Cardiac muscle cell (in vitro differentiated cells and primary cell): ENCODE measurements at regions not wholly inside any gene's neighbourhood (a gene's known extent, or its start where the extent isn't known, plus 50 kb on each side); places are given as distances from the start of the nearest gene placed in this dataset.
A peak's percentile ranks its signal among the peaks of the same experiment; 100 is the strongest.

Experiments
- DNase-seq, 2 donors: peaks; one replicate each; pipeline versions ENCODE4 v3.0.0 to v3.0.0-alpha.2; 2010 to 2017; ENCODE audit warnings: low read depth in 1 of 2, low spot score in 1 of 2
- H3K27ac ChIP-seq: fragments of 200-600 bp; sonication (generic); 2 replicates; pipeline ENCODE4 v1.5.1; 2016
- H3K27me3 ChIP-seq: fragments of 200-600 bp; sonication (generic); 2 replicates; pipeline ENCODE4 v1.6.0; 2016; ENCODE audit warnings: control low read depth
- H3K36me3 ChIP-seq: fragments of 200-600 bp; sonication (generic); 2 replicates; pipeline ENCODE4 v1.5.1; 2016; ENCODE audit warnings: control low read depth
- H3K4me1 ChIP-seq: fragments of 200-600 bp; sonication (generic); 2 replicates; pipeline ENCODE4 v1.8.1; 2017; ENCODE audit warnings: low read depth, mild to moderate bottlenecking, mixed run types
- H3K4me3 ChIP-seq: fragments of 200-600 bp; sonication (generic); 2 replicates; pipeline ENCODE4 v1.5.1; 2016; ENCODE audit warnings: mild to moderate bottlenecking
- H3K9me3 ChIP-seq: fragments of 200-600 bp; sonication (generic); 2 replicates; pipeline ENCODE4 v1.5.1; 2017; ENCODE audit warnings: low read depth, mild to moderate bottlenecking, control low read depth
- TF ChIP-seq, protein P1 (sequence below): IDR thresholded peaks from 2 replicates; pipeline ENCODE4 v1.5.1; 2012; ENCODE audit warnings: low read depth, mild to moderate bottlenecking, low read length

DNA sequence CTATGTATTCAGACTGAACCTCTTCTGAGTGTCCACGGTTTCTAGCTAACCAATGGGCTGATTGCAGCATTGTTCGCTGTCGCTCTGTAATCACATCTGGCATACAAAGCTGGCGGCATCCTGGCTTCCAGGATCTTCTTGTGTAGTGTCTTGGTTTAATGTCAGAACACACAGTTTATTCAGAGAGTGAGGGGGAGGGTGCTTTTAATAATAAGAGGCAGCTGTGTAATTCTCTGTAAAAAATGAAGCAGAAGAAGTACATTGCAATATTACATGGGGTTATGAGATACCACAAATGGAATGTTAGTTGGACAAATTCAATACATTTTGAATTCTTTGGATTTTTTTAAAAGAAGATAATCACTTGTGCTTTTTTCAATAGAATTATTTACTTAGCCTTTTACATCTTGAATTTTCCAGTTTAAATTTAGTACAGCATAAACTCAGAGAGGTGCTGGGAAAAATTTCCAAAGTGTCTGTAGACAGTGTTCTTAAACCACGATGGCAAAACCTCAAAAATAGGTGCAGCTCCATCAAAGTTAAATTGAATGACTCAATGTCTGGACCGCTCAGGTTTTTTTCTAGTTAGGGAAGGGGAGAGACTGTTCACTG lies 206.0 kb downstream of the PCSK1 start:
- TF ChIP-seq, protein P1, sequence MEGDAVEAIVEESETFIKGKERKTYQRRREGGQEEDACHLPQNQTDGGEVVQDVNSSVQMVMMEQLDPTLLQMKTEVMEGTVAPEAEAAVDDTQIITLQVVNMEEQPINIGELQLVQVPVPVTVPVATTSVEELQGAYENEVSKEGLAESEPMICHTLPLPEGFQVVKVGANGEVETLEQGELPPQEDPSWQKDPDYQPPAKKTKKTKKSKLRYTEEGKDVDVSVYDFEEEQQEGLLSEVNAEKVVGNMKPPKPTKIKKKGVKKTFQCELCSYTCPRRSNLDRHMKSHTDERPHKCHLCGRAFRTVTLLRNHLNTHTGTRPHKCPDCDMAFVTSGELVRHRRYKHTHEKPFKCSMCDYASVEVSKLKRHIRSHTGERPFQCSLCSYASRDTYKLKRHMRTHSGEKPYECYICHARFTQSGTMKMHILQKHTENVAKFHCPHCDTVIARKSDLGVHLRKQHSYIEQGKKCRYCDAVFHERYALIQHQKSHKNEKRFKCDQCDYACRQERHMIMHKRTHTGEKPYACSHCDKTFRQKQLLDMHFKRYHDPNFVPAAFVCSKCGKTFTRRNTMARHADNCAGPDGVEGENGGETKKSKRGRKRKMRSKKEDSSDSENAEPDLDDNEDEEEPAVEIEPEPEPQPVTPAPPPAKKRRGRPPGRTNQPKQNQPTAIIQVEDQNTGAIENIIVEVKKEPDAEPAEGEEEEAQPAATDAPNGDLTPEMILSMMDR = no peak
- H3K36me3 ChIP-seq = no peaks in the 10 kb centered on the region
- no peaks in the 10 kb centered on the region for H3K9me3 ChIP-seq
- DNase-seq = peak in 1 of 2 donors; percentile 96
- peaks cover 2% of the 10 kb centered on the region for H3K4me1 ChIP-seq
- no peak overlapping the region for H3K27ac ChIP-seq
- no peak overlapping the region for H3K4me3 ChIP-seq
- no peaks in the 10 kb centered on the region for H3K27me3 ChIP-seq

DNA sequence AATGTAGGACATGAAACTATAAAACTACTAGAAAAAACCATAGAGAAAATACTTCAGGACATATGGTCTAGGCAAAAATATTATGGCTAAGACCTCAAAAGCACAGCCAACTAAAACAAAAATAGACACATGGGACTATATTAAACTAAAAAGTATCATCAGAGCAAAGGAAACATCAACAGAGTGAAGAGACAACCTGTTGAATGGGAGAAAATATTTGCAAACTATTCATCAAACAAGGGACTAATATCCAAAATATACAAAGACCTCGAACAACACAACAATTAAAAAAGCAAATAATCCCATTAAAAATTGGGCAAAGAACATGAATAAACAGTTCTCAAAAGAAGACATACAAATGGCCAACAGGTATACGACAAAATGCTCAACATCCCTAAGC lies 210.9 kb downstream of the PCSK1 start:
- Histone ChIP-seq H3K36me3 (no peaks in the 10 kb centered on the region), H3K4me3 (no peak overlapping the region), H3K27ac (no peak overlapping the region), H3K4me1 (no peaks in the 10 kb centered on the region), H3K9me3 (no peaks in the 10 kb centered on the region), H3K27me3 (no peaks in the 10 kb centered on the region)
- TF ChIP-seq, protein P1 = no peak
- DNase-seq = no peak

DNA sequence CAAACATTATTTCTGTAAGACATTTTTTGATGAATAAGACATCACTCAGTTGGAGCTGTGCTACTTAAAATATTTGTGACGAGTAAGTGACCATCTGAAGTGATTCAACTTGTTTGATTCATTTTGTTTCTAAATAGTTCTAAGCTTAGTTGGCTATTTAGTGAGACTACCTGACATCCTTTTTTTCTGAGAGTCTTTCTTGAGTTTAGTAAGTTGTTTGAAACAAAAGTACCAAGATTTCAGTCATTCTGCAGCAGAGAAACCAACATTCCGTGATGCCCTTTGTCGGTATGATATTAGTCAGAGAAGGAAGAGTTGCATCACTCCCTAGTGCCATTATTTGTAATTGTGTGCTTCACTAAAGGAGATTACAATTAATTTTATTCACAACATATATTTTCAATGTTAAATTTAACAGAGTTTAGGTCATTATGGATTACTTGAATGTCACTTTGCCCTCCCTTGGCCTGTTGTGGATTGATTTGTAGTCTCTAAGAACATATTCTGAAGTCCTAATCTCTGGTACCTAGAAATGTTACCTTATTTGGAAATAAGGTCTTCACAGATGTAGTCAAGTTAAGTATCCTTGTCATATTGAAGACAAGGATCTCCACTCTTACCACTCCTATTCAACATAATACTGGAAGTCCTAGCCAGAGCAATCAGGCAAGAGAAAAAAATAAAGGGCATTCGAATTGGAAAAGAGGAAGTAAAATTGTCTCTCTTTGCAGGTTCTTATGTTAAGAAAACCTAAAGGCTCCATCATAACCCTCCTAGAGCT lies 212.2 kb downstream of the PCSK1 start:
- H3K9me3 ChIP-seq = no peaks in the 10 kb centered on the region
- H3K4me3 ChIP-seq = no peak overlapping the region
- TF ChIP-seq, protein P1 = no peak
- no peaks in the 10 kb centered on the region for H3K36me3 ChIP-seq
- no peaks in the 10 kb centered on the region for H3K27me3 ChIP-seq
- DNase-seq = peak in 1 of 2 donors; percentile 71
- H3K27ac ChIP-seq = no peak overlapping the region
- no peaks in the 10 kb centered on the region for H3K4me1 ChIP-seq

DNA sequence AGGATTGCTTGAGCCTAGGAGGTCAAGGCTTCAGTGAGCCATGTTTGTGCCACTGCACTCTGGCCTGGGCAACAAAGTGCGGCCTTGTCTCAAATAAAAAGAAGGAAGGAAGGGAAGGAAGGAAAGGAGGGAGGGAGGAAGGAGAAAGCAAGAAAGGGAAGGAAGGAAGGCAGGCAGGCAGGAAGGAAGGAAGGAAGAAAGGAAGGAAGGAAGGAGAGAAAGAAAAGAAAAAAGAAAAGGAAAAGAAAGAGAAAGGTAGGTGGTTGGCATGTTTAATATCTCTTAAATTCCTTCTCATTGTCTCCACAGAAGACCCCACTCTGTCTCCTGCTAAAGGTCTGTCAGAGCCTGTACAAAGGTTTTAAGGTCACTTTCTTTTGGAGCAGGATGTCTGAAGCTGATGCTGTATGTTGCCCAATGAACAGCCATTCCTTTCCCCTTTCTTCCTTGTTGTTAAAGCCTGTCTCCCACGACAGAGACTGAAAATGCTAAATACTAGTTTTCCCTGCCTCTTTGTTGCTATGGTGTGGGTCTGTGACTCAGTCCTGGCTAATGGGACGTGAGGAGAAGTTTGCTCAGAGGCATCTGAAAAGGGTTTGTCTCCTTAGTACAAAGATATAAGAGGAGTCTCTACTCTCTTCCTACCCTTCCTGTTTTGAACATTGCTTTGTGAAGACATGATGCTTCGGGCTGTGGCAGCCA lies 213.3 kb downstream of the PCSK1 start:
- Histone ChIP-seq H3K4me3 (no peak overlapping the region), H3K9me3 (no peaks in the 10 kb centered on the region), H3K4me1 (no peaks in the 10 kb centered on the region), H3K36me3 (no peaks in the 10 kb centered on the region), H3K27ac (no peak overlapping the region), H3K27me3 (no peaks in the 10 kb centered on the region)
- DNase-seq = peak in 1 of 2 donors; percentile 51
- TF ChIP-seq, protein P1 = no peak

DNA sequence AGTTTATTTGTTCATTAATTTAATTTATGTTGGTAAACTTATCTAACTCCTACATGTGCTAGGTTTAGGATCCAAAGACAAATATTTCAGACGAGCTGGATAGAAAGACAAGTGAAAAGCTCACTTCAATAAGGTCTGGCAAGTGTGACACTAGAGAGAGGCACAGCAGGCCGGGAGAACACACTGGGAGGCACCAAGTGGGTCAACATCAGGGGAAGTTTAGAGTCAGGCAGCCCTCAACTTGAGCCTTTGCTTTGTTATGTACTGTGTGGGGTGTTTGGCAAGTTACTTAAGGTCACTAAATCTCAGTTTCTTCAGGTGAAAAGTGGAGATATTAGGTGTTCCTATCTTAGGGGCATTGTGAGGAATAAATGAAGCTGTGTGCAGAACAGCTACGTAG lies 214.4 kb downstream of the PCSK1 start:
- H3K4me1 ChIP-seq = no peaks in the 10 kb centered on the region
- TF ChIP-seq, protein P1 = no peak
- H3K27ac ChIP-seq = no peak overlapping the region
- no peaks in the 10 kb centered on the region for H3K9me3 ChIP-seq
- no peaks in the 10 kb centered on the region for H3K27me3 ChIP-seq
- no peaks in the 10 kb centered on the region for H3K36me3 ChIP-seq
- H3K4me3 ChIP-seq = no peak overlapping the region
- DNase-seq = no peak
